RWPE2 (cell line): ENCODE measurements at regions not wholly inside any gene's neighbourhood (a gene's known extent, or its start where the extent isn't known, plus 50 kb on each side); places are given as distances from the start of the nearest gene placed in this dataset.

ENCODE experiments used
- ATAC-seq: fragments of 200-7000 bp; cut with Tn5 transposase; 3 replicates; pipeline ENCODE4 v1.9.1; 2021; ENCODE audit warnings: low read depth
- DNase-seq: peaks from one replicate; pipeline ENCODE4 v3.0.0-alpha.2; 2020; ENCODE audit warnings: low spot score
- H3K27ac ChIP-seq: fragments of 450-650 bp; 2 replicates; pipeline ENCODE4 v1.5.1; 2017; ENCODE audit warnings: mild to moderate bottlenecking; ENCODE audit not compliant: poor library complexity, severe bottlenecking
- H3K27me3 ChIP-seq: fragments of 250-450 bp; sonication (Bioruptor Pico); 2 replicates; pipeline ENCODE4 v1.5.1; 2021; ENCODE audit warnings: mild to moderate bottlenecking, moderate library complexity; ENCODE audit not compliant: insufficient read depth, poor library complexity, severe bottlenecking
- H3K36me3 ChIP-seq: fragments of 250-450 bp; sonication (Bioruptor Pico); 2 replicates; pipeline ENCODE4 v1.5.1; 2020; ENCODE audit warnings: low read depth, mild to moderate bottlenecking, moderate library complexity
- H3K4me1 ChIP-seq: fragments of 250-450 bp; sonication (Bioruptor Pico); 2 replicates; pipeline ENCODE4 v1.5.1; 2021; ENCODE audit warnings: mild to moderate bottlenecking, moderate library complexity; ENCODE audit not compliant: insufficient read depth, poor library complexity, severe bottlenecking
- H3K4me3 ChIP-seq: fragments of 250-450 bp; sonication (Bioruptor Pico); 2 replicates; pipeline ENCODE4 v1.5.1; 2021; ENCODE audit warnings: mild to moderate bottlenecking, moderate library complexity; ENCODE audit not compliant: severe bottlenecking
- H3K9me3 ChIP-seq: fragments of 250-450 bp; sonication (Bioruptor Pico); 2 replicates; pipeline ENCODE4 v1.5.1; 2021; ENCODE audit warnings: mild to moderate bottlenecking, moderate library complexity; ENCODE audit not compliant: severe bottlenecking
- TF ChIP-seq, protein P1 (sequence below): fragments of 450-650 bp; IDR thresholded peaks from one replicate; pipeline ENCODE4 v1.5.1; 2017; ENCODE audit warnings: mild to moderate bottlenecking, moderate library complexity; ENCODE audit not compliant: poor library complexity, severe bottlenecking

DNA sequence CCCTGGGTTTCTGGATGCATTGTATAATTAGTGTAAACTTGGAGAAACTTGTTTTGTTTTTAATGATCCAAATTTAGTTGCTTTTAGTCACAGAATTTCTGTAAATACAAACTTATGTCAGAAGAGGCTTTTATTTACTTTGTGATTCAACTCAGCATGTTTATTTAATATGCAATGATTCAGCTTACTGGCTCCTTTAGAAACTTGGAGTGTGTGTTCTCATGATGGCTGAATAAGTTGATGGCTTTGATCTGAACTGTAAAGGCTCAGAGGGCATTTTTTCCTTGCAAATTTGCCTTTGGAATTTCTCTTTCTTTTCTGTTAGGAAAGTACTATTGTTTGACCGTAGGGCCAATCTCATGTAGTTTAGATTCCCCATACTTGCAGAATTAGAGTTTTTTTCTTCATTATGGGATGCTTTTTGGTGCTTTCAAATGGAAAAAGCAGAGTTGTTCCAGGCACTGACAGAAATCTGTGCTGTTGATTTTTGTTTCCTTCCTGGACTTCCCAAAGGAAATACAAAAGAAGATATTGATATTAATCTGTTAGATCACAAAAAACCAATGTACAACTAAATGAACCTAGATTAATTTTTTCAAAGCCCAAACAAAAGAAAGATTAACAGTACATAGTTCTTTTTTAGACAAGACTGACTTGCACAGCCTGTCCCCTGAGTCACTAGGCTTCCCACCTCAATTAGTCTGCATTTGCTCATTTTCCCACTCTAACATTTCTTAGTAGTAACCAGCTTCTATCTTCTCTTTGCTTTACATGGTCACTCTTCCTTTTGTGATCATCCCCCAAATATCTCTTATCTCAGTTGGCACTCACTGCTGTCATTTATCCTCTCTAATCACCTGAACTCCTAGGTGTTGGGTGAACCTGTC, 96.8 kb upstream of the AGR3 start:
- TF ChIP-seq, protein P1, sequence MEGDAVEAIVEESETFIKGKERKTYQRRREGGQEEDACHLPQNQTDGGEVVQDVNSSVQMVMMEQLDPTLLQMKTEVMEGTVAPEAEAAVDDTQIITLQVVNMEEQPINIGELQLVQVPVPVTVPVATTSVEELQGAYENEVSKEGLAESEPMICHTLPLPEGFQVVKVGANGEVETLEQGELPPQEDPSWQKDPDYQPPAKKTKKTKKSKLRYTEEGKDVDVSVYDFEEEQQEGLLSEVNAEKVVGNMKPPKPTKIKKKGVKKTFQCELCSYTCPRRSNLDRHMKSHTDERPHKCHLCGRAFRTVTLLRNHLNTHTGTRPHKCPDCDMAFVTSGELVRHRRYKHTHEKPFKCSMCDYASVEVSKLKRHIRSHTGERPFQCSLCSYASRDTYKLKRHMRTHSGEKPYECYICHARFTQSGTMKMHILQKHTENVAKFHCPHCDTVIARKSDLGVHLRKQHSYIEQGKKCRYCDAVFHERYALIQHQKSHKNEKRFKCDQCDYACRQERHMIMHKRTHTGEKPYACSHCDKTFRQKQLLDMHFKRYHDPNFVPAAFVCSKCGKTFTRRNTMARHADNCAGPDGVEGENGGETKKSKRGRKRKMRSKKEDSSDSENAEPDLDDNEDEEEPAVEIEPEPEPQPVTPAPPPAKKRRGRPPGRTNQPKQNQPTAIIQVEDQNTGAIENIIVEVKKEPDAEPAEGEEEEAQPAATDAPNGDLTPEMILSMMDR, result no peak
- peak; percentile 96 for ATAC-seq
- Histone ChIP-seq H3K36me3 (no peaks in the 10 kb centered on the region), H3K4me3 (no peak overlapping the region), H3K9me3 (no peaks in the 10 kb centered on the region), H3K27me3 (no peaks in the 10 kb centered on the region), H3K4me1 (peaks cover 21% of the 10 kb centered on the region), H3K27ac (no peak overlapping the region)
- no peak for DNase-seq

DNA sequence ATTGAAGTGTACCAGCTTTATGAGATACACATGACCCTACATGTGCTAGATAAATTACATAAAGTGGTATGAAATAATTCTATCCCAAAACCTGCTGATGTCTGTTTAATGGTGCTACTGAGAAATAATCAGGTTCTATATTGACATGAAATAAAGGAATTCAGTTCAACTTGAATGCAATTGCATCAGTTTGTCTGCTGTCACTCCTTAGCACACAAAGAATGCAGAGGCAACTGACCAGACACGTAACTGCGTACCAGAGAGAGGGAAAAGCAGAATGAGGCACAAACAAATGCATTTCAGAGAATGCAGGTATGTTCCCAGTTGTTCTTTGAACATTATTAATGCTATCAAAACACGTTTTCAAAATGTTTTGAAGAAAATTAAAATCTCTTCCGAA, 98.8 kb upstream of the AGR3 start:
- ATAC-seq, result no peak
- H3K4me3 ChIP-seq, result no peak overlapping the region
- peaks cover 27% of the 10 kb centered on the region for H3K4me1 ChIP-seq
- TF ChIP-seq, protein P1, result no peak
- DNase-seq, result no peak
- no peaks in the 10 kb centered on the region for H3K9me3 ChIP-seq
- no peaks in the 10 kb centered on the region for H3K27me3 ChIP-seq
- H3K36me3 ChIP-seq, result no peaks in the 10 kb centered on the region
- H3K27ac ChIP-seq, result no peak overlapping the region

DNA sequence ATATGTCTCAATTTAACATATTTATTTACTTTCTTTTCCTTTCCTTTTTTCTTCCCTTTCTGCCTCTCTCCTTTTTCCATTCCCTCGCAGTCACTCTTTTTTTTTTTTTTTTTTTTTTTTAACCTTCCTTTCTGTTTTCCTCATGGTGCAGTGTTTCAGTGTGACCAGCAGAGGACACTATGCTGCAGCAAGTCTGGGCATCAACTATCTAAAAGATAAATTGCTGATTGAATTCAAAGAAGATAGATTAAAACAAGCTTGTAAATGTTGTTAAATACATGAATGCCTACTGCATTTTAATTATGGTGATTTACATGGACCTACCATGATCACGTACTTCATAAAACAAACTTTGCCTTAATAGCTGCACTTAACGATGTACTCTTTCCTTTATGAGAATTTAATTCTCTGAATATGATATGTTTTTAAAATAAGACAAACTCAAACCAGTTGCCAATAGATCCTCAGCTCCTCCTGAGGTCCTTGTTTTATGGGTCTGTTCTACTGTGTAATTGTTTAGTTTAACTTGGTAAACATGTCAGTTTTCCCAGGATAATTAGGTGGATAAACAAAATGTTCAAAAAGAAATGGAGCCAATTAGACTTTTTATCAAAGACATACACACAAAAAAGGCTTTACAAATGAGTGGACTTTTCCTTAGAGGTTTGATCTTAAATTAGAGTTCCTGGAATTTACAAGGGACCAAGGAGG, 101.0 kb upstream of the AGR3 start:
- Histone ChIP-seq H3K4me1 (peaks cover 32% of the 10 kb centered on the region), H3K27me3 (no peaks in the 10 kb centered on the region), H3K36me3 (no peaks in the 10 kb centered on the region), H3K9me3 (no peaks in the 10 kb centered on the region), H3K4me3 (no peak overlapping the region), H3K27ac (no peak overlapping the region)
- no peak for ATAC-seq
- no peak for DNase-seq
- TF ChIP-seq, protein P1, result peak; percentile 99

DNA sequence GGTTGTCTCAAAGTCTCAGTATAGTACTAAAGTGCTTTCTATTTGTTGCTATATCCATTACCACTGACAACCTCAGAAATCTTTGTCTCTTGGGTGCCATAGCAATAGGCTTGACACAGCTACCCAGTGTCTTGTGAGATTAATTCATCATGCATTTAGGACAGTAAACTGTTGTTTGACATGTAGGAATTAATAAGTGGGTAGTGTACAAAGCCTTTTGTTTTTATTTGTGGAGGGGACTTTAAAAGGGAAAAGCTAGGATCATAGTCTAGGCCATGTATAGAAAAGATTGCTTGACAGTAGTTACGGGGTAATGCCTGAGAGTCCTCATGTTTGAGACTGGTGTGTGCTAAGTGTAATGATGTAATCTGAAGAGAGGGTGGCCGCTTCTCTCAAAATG, 102.6 kb upstream of the AGR3 start:
- no peaks in the 10 kb centered on the region for H3K27me3 ChIP-seq
- DNase-seq (no peak), ATAC-seq (no peak)
- H3K36me3 ChIP-seq, result no peaks in the 10 kb centered on the region
- no peak overlapping the region for H3K4me3 ChIP-seq
- H3K9me3 ChIP-seq, result no peaks in the 10 kb centered on the region
- TF ChIP-seq, protein P1, result no peak
- H3K4me1 ChIP-seq, result peaks cover 20% of the 10 kb centered on the region
- H3K27ac ChIP-seq, result no peak overlapping the region
